Sciatic nerve (tissue), 2 donors: ENCODE measurements at regions not wholly inside any gene's neighbourhood (a gene's known extent, or its start where the extent isn't known, plus 50 kb on each side); places are given as distances from the start of the nearest gene placed in this dataset.

Experiments used
- ATAC-seq: fragments of 200-7000 bp; cut with Tn5 transposase; one replicate; pipeline ENCODE4 v1.9.1; 2020; ENCODE audit warnings: mild to moderate bottlenecking, moderate library complexity
- DNase-seq: peaks from one replicate; pipeline ENCODE4 v3.0.0-alpha.2; 2020; ENCODE audit warnings: low spot score
- intact Hi-C: fragments of 100-400 bp; cut with DNase I; formaldehyde crosslinking; loops from one replicate; pipeline ENCODE4 v1.14.2; 2022
- donor health status: DM: no; HTN: no; CAD: no.
- donor health status: DM: no; HTN: no; CAD: no.

- DNase-seq (no peak), ATAC-seq (no peak)
- intact Hi-C loops: no loop called here
These were observed 67.7 kb downstream of the AKR1B1 start for GRCh38 chr7:134391223-134391622.

GRCh38 chr7:134388336-134389019 lies 70.4 kb downstream of the AKR1B1 start:
- ATAC-seq: no peak
- intact Hi-C loops: no loop called here
- DNase-seq: no peak

- no peak for ATAC-seq
- no peak for DNase-seq
- intact Hi-C loops: no loop called here
These were observed 61.8 kb upstream of the SLC35B4 start for GRCh38 chr7:134378562-134378961.

GRCh38 chr7:134376693-134377092 lies 60.0 kb upstream of the SLC35B4 start:
- ATAC-seq: no peak
- intact Hi-C loops: no loop called here
- no peak for DNase-seq

- intact Hi-C loops: no loop called here
- DNase-seq (no peak), ATAC-seq (no peak)
These were observed 58.5 kb upstream of the SLC35B4 start for GRCh38 chr7:134375206-134375605.

GRCh38 chr7:134374791-134375190 lies 58.1 kb upstream of the SLC35B4 start:
- no peak for DNase-seq
- intact Hi-C loops: no loop called here
- no peak for ATAC-seq

- ATAC-seq (no peak), DNase-seq (no peak)
- intact Hi-C loops: no loop called here
These were observed 57.6 kb upstream of the SLC35B4 start for GRCh38 chr7:134374291-134374690.

GRCh38 chr7:134372858-134373257 lies 56.1 kb upstream of the SLC35B4 start:
- DNase-seq (no peak), ATAC-seq (no peak)
- intact Hi-C loops: no loop called here

GRCh38 chr7:134371971-134372370 lies 55.2 kb upstream of the SLC35B4 start:
- ATAC-seq (no peak), DNase-seq (no peak)
- intact Hi-C loops: no loop called here

- DNase-seq (no peak), ATAC-seq (no peak)
- intact Hi-C loops: no loop called here
These were observed 54.8 kb upstream of the SLC35B4 start for GRCh38 chr7:134371536-134371935.

GRCh38 chr7:134370135-134370534 lies 53.4 kb upstream of the SLC35B4 start:
- ATAC-seq: no peak
- no peak for DNase-seq
- intact Hi-C loops: no loop called here

- no peak for DNase-seq
- intact Hi-C loops: no loop called here
- peak; percentile 78 for ATAC-seq
These were observed 52.3 kb upstream of the SLC35B4 start for GRCh38 chr7:134368851-134369544.

- intact Hi-C loops: no loop called here
- ATAC-seq: no peak
- no peak for DNase-seq
These were observed 51.4 kb upstream of the SLC35B4 start for GRCh38 chr7:134367956-134368749.
